Stomach (tissue), 8 donors: ENCODE measurements at regions not wholly inside any gene's neighbourhood (a gene's known extent, or its start where the extent isn't known, plus 50 kb on each side); places are given as distances from the start of the nearest gene placed in this dataset.
A peak's percentile ranks its signal among the peaks of the same experiment; 100 is the strongest.
"Not testable (repeated sequence)": the region's sequence is repeated elsewhere in the genome, so short reads cannot be mapped to it uniquely, and the experiment has no call there.

Experiments
- DNase-seq, 2 donors: peaks; one replicate each; pipeline versions ENCODE4 v3.0.0 to v3.0.0-alpha.2; 2013 to 2019
- H3K27ac ChIP-seq, 5 donors: fragments of 200-600 bp in 4 of 5; sonication (generic) in 4 of 5; one replicate each; pipeline ENCODE4 v1.5.1; 2013 to 2019; ENCODE audit warnings: mild to moderate bottlenecking in 1 of 5, moderate library complexity in 1 of 5
- H3K27me3 ChIP-seq, 3 donors: fragments of 200-600 bp; sonication (generic); one replicate each; pipeline ENCODE4 v1.5.1; 2017 to 2019; ENCODE audit warnings: mixed run types in 1 of 3
- H3K36me3 ChIP-seq, 4 donors: fragments of 200-600 bp; sonication (generic); 1 replicate in 3 of 4; 2 replicates in 1 of 4; pipeline ENCODE4 v1.5.1; 2016 to 2019
- H3K4me1 ChIP-seq, 4 donors: fragments of 200-600 bp; sonication (generic); one replicate each; pipeline ENCODE4 v1.5.1; 2016 to 2019
- H3K4me3 ChIP-seq, 4 donors: fragments of 200-600 bp; sonication (generic) in 3 of 4; one replicate each; pipeline ENCODE4 v1.5.1; 2016 to 2019; ENCODE audit warnings: mild to moderate bottlenecking in 1 of 4
- H3K9me3 ChIP-seq, 4 donors: fragments of 200-600 bp; sonication (generic); one replicate each; pipeline ENCODE4 v1.5.1; 2016 to 2019
- CTCF ChIP-seq, 7 experiments: fragments of 450-650 bp in 4 of 7; fragments of 200-600 bp in 3 of 7; sonication (generic) in 3 of 7; IDR thresholded peaks; one replicate each; pipeline ENCODE4 v1.5.1; 2016 to 2019; ENCODE audit warnings: antibody characterized with exemption in 7 of 7, control low read depth in 2 of 7, mild to moderate bottlenecking in 1 of 7
- EP300 ChIP-seq: sonication (generic); formaldehyde crosslinking; IDR thresholded peaks from one replicate; pipeline ENCODE4 v1.6.1; 2017; ENCODE audit warnings: antibody characterized with exemption
- POLR2A ChIP-seq, 4 donors: fragments of 450-650 bp; IDR thresholded peaks; one replicate each; pipeline ENCODE4 v1.6.1; 2016; ENCODE audit warnings: antibody characterized with exemption in 4 of 4, control low read depth in 2 of 4, mild to moderate bottlenecking in 1 of 4, moderate library complexity in 1 of 4
- POLR2AphosphoS5 ChIP-seq, 3 donors: sonication (generic); formaldehyde crosslinking; IDR thresholded peaks; one replicate each; pipeline ENCODE4 v1.6.1; 2016; ENCODE audit warnings: antibody characterized with exemption in 3 of 3
- WGBS, 5 donors: extraction: QIAGEN DNeasy Blood & Tissue Kit in 3 of 5; methylation state at CpG; one replicate each; pipeline versions ENCODE4 v1.1.5 to v1.1.7; 2013 to 2018; 5-methylcytosine and 5-hydroxymethylcytosine counted together
- intact Hi-C: fragments of 100-400 bp; cut with DNase I; formaldehyde crosslinking; loops from one replicate; pipeline ENCODE4 v1.15.1; 2023; ENCODE audit warnings: low total_unique reads
- donor health status: healthy with polysubstance abuse.
- donor health status: Bipolar disorder and iron deficiency.
- donor health status: healthy.

- no peak for DNase-seq
- Histone ChIP-seq H3K4me1 (peaks cover 0 to 7% (median 2%) of the 10 kb centered on the region in 4 donors), H3K36me3 (peaks cover 0 to 19% (median 8%) of the 10 kb centered on the region in 4 donors), H3K27me3 (no peaks in the 10 kb centered on the region), H3K9me3 (no peaks in the 10 kb centered on the region), H3K4me3 (no peak overlapping the region), H3K27ac (no peak overlapping the region)
- TF ChIP-seq POLR2A (IDR thresholded peaks at IDR 0.05) (no peak), EP300 (no peak), POLR2AphosphoS5 (IDR thresholded peaks at IDR 0.05) (no peak), CTCF (IDR thresholded peaks at IDR 0.05) (no peak)
- 81 to 94% (median 93%) methylated on average over 5 of the region's 5 CpGs for WGBS, 5 donors
- intact Hi-C loops = no loop called here
Measured at GRCh38 chr3:64798316-64798715, 110.5 kb upstream of the ADAMTS9 start.

- H3K27me3 ChIP-seq = no peaks in the 10 kb centered on the region
- no peak for DNase-seq
- H3K36me3 ChIP-seq = peaks cover 0 to 13% (median 8%) of the 10 kb centered on the region in 4 donors
- 74 to 83% (median 76%) methylated on average over 7 of the region's 7 CpGs for WGBS, 5 donors
- H3K4me3 ChIP-seq = no peak overlapping the region
- H3K9me3 ChIP-seq = no peaks in the 10 kb centered on the region
- H3K4me1 ChIP-seq = peaks cover 0 to 7% (median 2%) of the 10 kb centered on the region in 4 donors
- no peak for TF ChIP-seq POLR2AphosphoS5 (IDR thresholded peaks at IDR 0.05)
- no peak for TF ChIP-seq POLR2A (IDR thresholded peaks at IDR 0.05)
- no peak for TF ChIP-seq EP300
- H3K27ac ChIP-seq = no peak overlapping the region
- intact Hi-C loops = no loop called here
Measured at GRCh38 chr3:64796607-64797399, 109.0 kb upstream of the ADAMTS9 start.

GRCh38 chr3:64792445-64792844 lies 104.6 kb upstream of the ADAMTS9 start:
- TF ChIP-seq POLR2AphosphoS5 (IDR thresholded peaks at IDR 0.05) (no peak), CTCF (IDR thresholded peaks at IDR 0.05) (no peak), EP300 (no peak), POLR2A (IDR thresholded peaks at IDR 0.05) (no peak)
- Histone ChIP-seq H3K4me1 (peaks cover 0 to 7% (median 2%) of the 10 kb centered on the region in 4 donors), H3K27me3 (no peaks in the 10 kb centered on the region), H3K4me3 (no peak overlapping the region), H3K9me3 (no peaks in the 10 kb centered on the region), H3K36me3 (no peaks in the 10 kb centered on the region), H3K27ac (no peak overlapping the region)
- no peak for DNase-seq
- intact Hi-C loops = no loop called here
- 70 to 78% (median 74%) methylated on average over 3 of the region's 3 CpGs for WGBS, 5 donors

DNA sequence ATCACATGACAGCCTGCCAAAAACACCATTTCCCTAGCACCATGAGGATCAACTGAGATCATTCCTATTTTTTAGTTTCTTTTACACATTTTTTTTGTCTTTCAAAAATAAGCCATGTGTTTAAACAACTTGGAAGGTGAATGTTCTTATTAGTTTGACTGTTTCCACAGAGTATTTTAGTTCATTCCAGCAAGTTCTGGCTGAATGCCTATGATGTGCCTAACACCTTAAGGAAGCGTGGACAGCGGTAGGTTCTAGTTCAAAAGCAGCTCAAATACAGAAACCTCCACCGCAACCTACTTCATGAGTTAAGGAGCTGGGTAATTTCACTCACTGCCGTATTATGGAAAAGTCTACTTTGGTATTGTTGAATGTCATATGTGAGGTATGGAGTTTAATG lies 101.3 kb upstream of the ADAMTS9 start:
- Histone ChIP-seq H3K27me3 (no peaks in the 10 kb centered on the region), H3K4me3 (no peak overlapping the region), H3K4me1 (peaks cover 0 to 5% (median 0%) of the 10 kb centered on the region in 4 donors), H3K27ac (no peak overlapping the region), H3K9me3 (peaks cover 0 to 10% (median 3%) of the 10 kb centered on the region in 4 donors), H3K36me3 (no peaks in the 10 kb centered on the region)
- TF ChIP-seq POLR2AphosphoS5 (IDR thresholded peaks at IDR 0.05) = no peak
- TF ChIP-seq POLR2A (IDR thresholded peaks at IDR 0.05) = no peak
- TF ChIP-seq EP300 = no peak
- no peak for TF ChIP-seq CTCF (IDR thresholded peaks at IDR 0.05)
- intact Hi-C loops = no loop called here
- DNase-seq = no peak
- 83 to 97% (median 93%) methylated on average over 4 of the region's 4 CpGs for WGBS, 5 donors

DNA sequence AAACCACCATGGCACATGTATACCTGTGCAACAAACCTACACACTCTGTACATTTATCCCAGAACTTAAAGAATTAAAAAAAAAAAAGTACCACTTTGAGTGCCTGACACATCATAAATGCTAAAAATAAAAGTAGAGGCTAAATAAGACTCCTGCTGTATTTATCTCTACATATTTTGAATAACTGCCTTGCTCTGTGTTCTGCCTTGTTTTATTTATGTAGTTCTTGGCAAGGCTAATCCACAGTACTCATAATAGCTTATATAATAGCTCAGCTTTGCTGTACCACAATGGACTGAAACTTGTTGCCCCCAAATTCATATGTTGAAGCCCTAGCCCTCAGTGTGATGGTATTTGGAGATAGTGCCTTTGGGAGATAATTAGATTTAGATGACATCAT lies 95.4 kb upstream of the ADAMTS9 start:
- Histone ChIP-seq H3K9me3 (peaks cover 0 to 17% (median 6%) of the 10 kb centered on the region in 4 donors), H3K4me1 (no peaks in the 10 kb centered on the region), H3K27me3 (no peaks in the 10 kb centered on the region), H3K27ac (peak overlapping the region in 1 of 5 donors; percentile 40), H3K36me3 (no peaks in the 10 kb centered on the region), H3K4me3 (no peak overlapping the region)
- DNase-seq = no peak
- intact Hi-C loops = no loop called here
- TF ChIP-seq POLR2A (IDR thresholded peaks at IDR 0.05) (no peak), EP300 (no peak), CTCF (IDR thresholded peaks at IDR 0.05) (no peak), POLR2AphosphoS5 (IDR thresholded peaks at IDR 0.05) (no peak)

DNA sequence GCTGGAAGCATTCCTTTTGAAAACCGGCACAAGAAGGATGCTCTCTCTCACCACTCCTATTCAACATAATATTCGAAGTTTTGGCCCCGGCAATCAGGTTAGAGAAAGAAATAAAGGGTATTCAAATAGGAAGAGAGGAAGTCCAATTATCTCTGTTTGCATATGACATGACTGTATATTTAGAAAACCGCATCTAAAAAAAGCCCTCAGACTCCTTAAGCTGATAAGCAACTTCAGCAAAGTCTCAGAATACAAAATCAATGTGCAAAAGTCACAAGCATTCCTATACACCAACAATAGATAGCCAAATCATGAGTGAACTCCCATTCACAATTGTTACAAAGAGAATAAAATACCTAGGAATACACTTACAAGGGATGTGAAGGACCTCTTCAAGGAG lies 93.1 kb upstream of the ADAMTS9 start:
- H3K36me3 ChIP-seq, intact Hi-C loops, DNase-seq, H3K27me3 ChIP-seq, H3K27ac ChIP-seq, H3K4me3 ChIP-seq, H3K4me1 ChIP-seq: not testable (repeated sequence)
- H3K9me3 ChIP-seq = peaks cover 0 to 19% (median 11%) of the 10 kb centered on the region in 4 donors
- 35 to 76% (median 55%) methylated on average over 4 of the region's 4 CpGs for WGBS, 5 donors
